ENCODE measurements at regions not wholly inside any gene's neighbourhood (a gene's known extent, or its start where the extent isn't known, plus 50 kb on each side); places are given as distances from the start of the nearest gene placed in this dataset.

DNA sequence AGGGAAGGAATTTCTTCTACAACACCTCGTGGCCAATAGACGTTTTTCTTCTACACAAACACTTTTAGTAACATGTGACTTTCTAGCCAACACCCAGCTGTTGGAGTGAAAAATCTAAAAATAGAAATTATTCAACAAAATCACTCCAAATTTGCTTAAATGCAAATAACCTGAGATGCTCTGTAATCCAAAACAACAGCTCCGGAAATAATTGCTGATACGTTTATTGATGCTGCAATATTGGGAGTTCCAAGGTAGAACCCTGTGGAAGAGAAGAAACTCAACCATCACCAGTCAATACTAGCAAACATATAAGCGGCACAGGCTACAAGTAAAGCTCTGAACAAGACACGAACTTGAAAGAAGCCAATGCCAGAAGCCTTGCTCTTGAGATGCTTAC is 230.6 kb downstream of the ALDH8A1 start:
- H4K91ac ChIP-seq (ENCODE audit: low read depth, low read length, poor library complexity): no peak overlapping the region
- H3K36me3 ChIP-seq (replicated peaks in 1 of 2; ENCODE audit: control insufficient read depth in 2 of 2, insufficient read depth in 2 of 2, low read length in 2 of 2): no peaks in the 10 kb centered on the region
- H3K79me1 ChIP-seq (ENCODE audit: low read depth, low read length): no peaks in the 10 kb centered on the region
- no peak overlapping the region for H3K18ac ChIP-seq (ENCODE audit: low read length)
- no peak overlapping the region for H3K4me2 ChIP-seq (ENCODE audit: insufficient read depth, low read length, poor library complexity, severe bottlenecking)
- H2BK15ac ChIP-seq (ENCODE audit: low read length): no peak overlapping the region
- H3K23ac ChIP-seq (ENCODE audit: low read depth, low read length, poor library complexity): no peak overlapping the region
- no peak overlapping the region for H3K4me3 ChIP-seq (ENCODE audit: low read length in 2 of 2)
- no peak overlapping the region for H2BK5ac ChIP-seq (ENCODE audit: low read length)
- H3K4ac ChIP-seq (ENCODE audit: low read length): no peak overlapping the region
- H4K8ac ChIP-seq (ENCODE audit: low read depth, low read length): no peak overlapping the region
- H3K9me3 ChIP-seq (replicated peaks in 1 of 2; ENCODE audit: control insufficient read depth in 2 of 2, insufficient read depth in 1 of 2, low read depth in 1 of 2, low read length in 2 of 2): no peaks in the 10 kb centered on the region
- H3K27me3 ChIP-seq (ENCODE audit: control insufficient read depth in 3 of 3, insufficient read depth in 3 of 3, low read depth in 1 of 3, low read length in 3 of 3): no peaks in the 10 kb centered on the region
- WGBS, 2 donors (ENCODE audit: extremely low coverage in 2 of 2, insufficient read length in 2 of 2, insufficient replicate concordance in 1 of 2): no CpG with 5 or more reads among the region's 6 CpGs
- no peak overlapping the region for H2AFZ ChIP-seq (ENCODE audit: low read length)
- H3K9ac ChIP-seq (ENCODE audit: low read depth, low read length, poor library complexity): no peak overlapping the region
- H3K27ac ChIP-seq (replicated peaks; ENCODE audit: low read length): no peak overlapping the region
- H2AK5ac ChIP-seq (ENCODE audit: low read depth, low read length): no peak overlapping the region
- no peak for DNase-seq (ENCODE audit: low spot score)
- H3K4me1 ChIP-seq (ENCODE audit: control insufficient read depth in 2 of 2, insufficient read depth in 1 of 2, low read depth in 1 of 2, low read length in 2 of 2): no peaks in the 10 kb centered on the region
- H2BK120ac ChIP-seq (ENCODE audit: low read depth, low read length): no peak overlapping the region
- no peak overlapping the region for H3K14ac ChIP-seq (ENCODE audit: low read length)
- H2BK12ac ChIP-seq (ENCODE audit: low read length): no peak overlapping the region

- H2AK5ac ChIP-seq (ENCODE audit: low read depth, low read length): no peak overlapping the region
- H3K27ac ChIP-seq (replicated peaks; ENCODE audit: low read length): no peak overlapping the region
- DNase-seq (ENCODE audit: low spot score): no peak
- no peak overlapping the region for H2BK12ac ChIP-seq (ENCODE audit: low read length)
- no peak overlapping the region for H2BK15ac ChIP-seq (ENCODE audit: low read length)
- no peaks in the 10 kb centered on the region for H3K79me1 ChIP-seq (ENCODE audit: low read depth, low read length)
- H3K4me3 ChIP-seq (ENCODE audit: low read length in 2 of 2): no peak overlapping the region
- no peak overlapping the region for H3K4ac ChIP-seq (ENCODE audit: low read length)
- H4K91ac ChIP-seq (ENCODE audit: low read depth, low read length, poor library complexity): no peak overlapping the region
- no peaks in the 10 kb centered on the region for H3K27me3 ChIP-seq (ENCODE audit: control insufficient read depth in 3 of 3, insufficient read depth in 3 of 3, low read depth in 1 of 3, low read length in 3 of 3)
- WGBS, 2 donors (ENCODE audit: extremely low coverage in 2 of 2, insufficient read length in 2 of 2, insufficient replicate concordance in 1 of 2): no CpG with 5 or more reads among the region's 8 CpGs
- H4K8ac ChIP-seq (ENCODE audit: low read depth, low read length): peak overlapping the region; percentile 78
- H3K9me3 ChIP-seq (replicated peaks in 1 of 2; ENCODE audit: control insufficient read depth in 2 of 2, insufficient read depth in 1 of 2, low read depth in 1 of 2, low read length in 2 of 2): no peaks in the 10 kb centered on the region
- H3K9ac ChIP-seq (ENCODE audit: low read depth, low read length, poor library complexity): no peak overlapping the region
- no peak overlapping the region for H3K4me2 ChIP-seq (ENCODE audit: insufficient read depth, low read length, poor library complexity, severe bottlenecking)
- H3K36me3 ChIP-seq (replicated peaks in 1 of 2; ENCODE audit: control insufficient read depth in 2 of 2, insufficient read depth in 2 of 2, low read length in 2 of 2): no peaks in the 10 kb centered on the region
- H3K23ac ChIP-seq (ENCODE audit: low read depth, low read length, poor library complexity): no peak overlapping the region
- H2BK5ac ChIP-seq (ENCODE audit: low read length): no peak overlapping the region
- H2AFZ ChIP-seq (ENCODE audit: low read length): no peak overlapping the region
- H3K14ac ChIP-seq (ENCODE audit: low read length): no peak overlapping the region
- no peak overlapping the region for H2BK120ac ChIP-seq (ENCODE audit: low read depth, low read length)
- no peak overlapping the region for H3K18ac ChIP-seq (ENCODE audit: low read length)
- no peaks in the 10 kb centered on the region for H3K4me1 ChIP-seq (ENCODE audit: control insufficient read depth in 2 of 2, insufficient read depth in 1 of 2, low read depth in 1 of 2, low read length in 2 of 2)
Measured at GRCh38 chr6:134714679-134715078, 235.2 kb downstream of the ALDH8A1 start.

DNA sequence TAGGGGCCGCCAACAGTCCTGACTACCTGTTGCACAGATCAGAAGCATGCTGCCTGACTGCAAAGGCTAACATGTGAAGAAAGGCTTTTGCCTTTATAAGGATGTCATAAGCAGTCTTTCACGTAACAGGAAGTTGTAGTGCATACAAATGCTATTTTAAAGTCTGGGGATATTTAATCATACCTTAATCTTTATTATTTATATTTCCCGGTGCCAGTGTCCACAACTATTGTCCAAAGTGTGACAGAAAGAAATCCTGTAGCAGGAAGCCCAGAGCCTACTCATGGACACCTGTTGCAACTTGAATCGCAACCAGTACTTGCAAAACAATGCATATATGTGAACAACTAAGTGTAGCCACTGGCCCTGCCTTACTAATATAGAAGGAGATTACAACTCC is 235.8 kb downstream of the ALDH8A1 start:
- no peak overlapping the region for H2BK12ac ChIP-seq (ENCODE audit: low read length)
- H3K79me1 ChIP-seq (ENCODE audit: low read depth, low read length): no peaks in the 10 kb centered on the region
- no peak overlapping the region for H2AFZ ChIP-seq (ENCODE audit: low read length)
- no peak overlapping the region for H3K18ac ChIP-seq (ENCODE audit: low read length)
- H3K36me3 ChIP-seq (replicated peaks in 1 of 2; ENCODE audit: control insufficient read depth in 2 of 2, insufficient read depth in 2 of 2, low read length in 2 of 2): no peaks in the 10 kb centered on the region
- H3K9ac ChIP-seq (ENCODE audit: low read depth, low read length, poor library complexity): no peak overlapping the region
- no peak overlapping the region for H2BK120ac ChIP-seq (ENCODE audit: low read depth, low read length)
- DNase-seq (ENCODE audit: low spot score): no peak
- no peak overlapping the region for H3K4ac ChIP-seq (ENCODE audit: low read length)
- no peaks in the 10 kb centered on the region for H3K9me3 ChIP-seq (replicated peaks in 1 of 2; ENCODE audit: control insufficient read depth in 2 of 2, insufficient read depth in 1 of 2, low read depth in 1 of 2, low read length in 2 of 2)
- H3K4me1 ChIP-seq (ENCODE audit: control insufficient read depth in 2 of 2, insufficient read depth in 1 of 2, low read depth in 1 of 2, low read length in 2 of 2): no peaks in the 10 kb centered on the region
- WGBS, 2 donors (ENCODE audit: extremely low coverage in 2 of 2, insufficient read length in 2 of 2, insufficient replicate concordance in 1 of 2): no CpG with 5 or more reads among the region's 4 CpGs
- H2BK15ac ChIP-seq (ENCODE audit: low read length): no peak overlapping the region
- H2BK5ac ChIP-seq (ENCODE audit: low read length): no peak overlapping the region
- H4K91ac ChIP-seq (ENCODE audit: low read depth, low read length, poor library complexity): no peak overlapping the region
- H3K23ac ChIP-seq (ENCODE audit: low read depth, low read length, poor library complexity): no peak overlapping the region
- no peak overlapping the region for H2AK5ac ChIP-seq (ENCODE audit: low read depth, low read length)
- no peak overlapping the region for H3K14ac ChIP-seq (ENCODE audit: low read length)
- no peak overlapping the region for H4K8ac ChIP-seq (ENCODE audit: low read depth, low read length)
- no peak overlapping the region for H3K4me3 ChIP-seq (ENCODE audit: low read length in 2 of 2)
- H3K27ac ChIP-seq (replicated peaks; ENCODE audit: low read length): no peak overlapping the region
- no peaks in the 10 kb centered on the region for H3K27me3 ChIP-seq (ENCODE audit: control insufficient read depth in 3 of 3, insufficient read depth in 3 of 3, low read depth in 1 of 3, low read length in 3 of 3)
- H3K4me2 ChIP-seq (ENCODE audit: insufficient read depth, low read length, poor library complexity, severe bottlenecking): no peak overlapping the region

GRCh38 chr6:134712311-134712710 is 237.6 kb downstream of the ALDH8A1 start:
- no peaks in the 10 kb centered on the region for H3K79me1 ChIP-seq (ENCODE audit: low read depth, low read length)
- no peaks in the 10 kb centered on the region for H3K9me3 ChIP-seq (replicated peaks in 1 of 2; ENCODE audit: control insufficient read depth in 2 of 2, insufficient read depth in 1 of 2, low read depth in 1 of 2, low read length in 2 of 2)
- H2BK12ac ChIP-seq (ENCODE audit: low read length): no peak overlapping the region
- H3K4me3 ChIP-seq (ENCODE audit: low read length in 2 of 2): no peak overlapping the region
- no peak overlapping the region for H4K8ac ChIP-seq (ENCODE audit: low read depth, low read length)
- no peak overlapping the region for H3K14ac ChIP-seq (ENCODE audit: low read length)
- no peak overlapping the region for H3K9ac ChIP-seq (ENCODE audit: low read depth, low read length, poor library complexity)
- no peaks in the 10 kb centered on the region for H3K4me1 ChIP-seq (ENCODE audit: control insufficient read depth in 2 of 2, insufficient read depth in 1 of 2, low read depth in 1 of 2, low read length in 2 of 2)
- no peaks in the 10 kb centered on the region for H3K36me3 ChIP-seq (replicated peaks in 1 of 2; ENCODE audit: control insufficient read depth in 2 of 2, insufficient read depth in 2 of 2, low read length in 2 of 2)
- no peak overlapping the region for H4K91ac ChIP-seq (ENCODE audit: low read depth, low read length, poor library complexity)
- H3K18ac ChIP-seq (ENCODE audit: low read length): no peak overlapping the region
- H3K27ac ChIP-seq (replicated peaks; ENCODE audit: low read length): no peak overlapping the region
- no peak overlapping the region for H3K23ac ChIP-seq (ENCODE audit: low read depth, low read length, poor library complexity)
- no peaks in the 10 kb centered on the region for H3K27me3 ChIP-seq (ENCODE audit: control insufficient read depth in 3 of 3, insufficient read depth in 3 of 3, low read depth in 1 of 3, low read length in 3 of 3)
- DNase-seq (ENCODE audit: low spot score): no peak
- no peak overlapping the region for H3K4me2 ChIP-seq (ENCODE audit: insufficient read depth, low read length, poor library complexity, severe bottlenecking)
- H2BK120ac ChIP-seq (ENCODE audit: low read depth, low read length): no peak overlapping the region
- H2AFZ ChIP-seq (ENCODE audit: low read length): no peak overlapping the region
- H2BK15ac ChIP-seq (ENCODE audit: low read length): no peak overlapping the region
- no peak overlapping the region for H3K4ac ChIP-seq (ENCODE audit: low read length)
- no peak overlapping the region for H2AK5ac ChIP-seq (ENCODE audit: low read depth, low read length)
- H2BK5ac ChIP-seq (ENCODE audit: low read length): no peak overlapping the region

Measured in neuronal stem cell (in vitro differentiated cells).